NOMO-1 treated with dmso at 0.1 percent for 144 hours (cell line): ENCODE measurements at regions not wholly inside any gene's neighbourhood (a gene's known extent, or its start where the extent isn't known, plus 50 kb on each side); places are given as distances from the start of the nearest gene placed in this dataset.

Experiments used
- DNase-seq: peaks from one replicate; lab custom pipeline; 2025; ENCODE audit not compliant: unreplicated experiment; lab: John Stamatoyannopoulos, UW

GRCh38 chr7:25795824-25796235 lies 356.2 kb upstream of the NFE2L3 start:
- DNase-seq: no peak

DNA sequence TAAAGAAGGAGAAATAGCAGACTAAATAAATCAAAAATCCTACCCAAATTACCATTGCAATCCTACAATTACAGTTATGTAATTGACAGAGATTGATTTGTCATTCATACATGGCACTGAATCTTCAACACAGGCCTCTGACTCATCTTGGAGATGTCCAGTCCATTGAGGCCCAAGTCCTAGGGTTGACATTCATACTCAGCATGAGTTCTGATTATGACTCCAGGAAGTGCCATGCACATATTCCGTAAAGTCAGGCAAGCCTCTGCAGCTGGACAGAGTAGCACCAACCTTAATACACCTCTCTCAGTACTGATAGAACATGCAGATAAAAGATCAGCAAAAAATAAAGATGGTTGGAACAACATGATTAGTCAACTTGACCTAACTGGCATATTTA lies 353.7 kb upstream of the NFE2L3 start:
- no peak for DNase-seq

DNA sequence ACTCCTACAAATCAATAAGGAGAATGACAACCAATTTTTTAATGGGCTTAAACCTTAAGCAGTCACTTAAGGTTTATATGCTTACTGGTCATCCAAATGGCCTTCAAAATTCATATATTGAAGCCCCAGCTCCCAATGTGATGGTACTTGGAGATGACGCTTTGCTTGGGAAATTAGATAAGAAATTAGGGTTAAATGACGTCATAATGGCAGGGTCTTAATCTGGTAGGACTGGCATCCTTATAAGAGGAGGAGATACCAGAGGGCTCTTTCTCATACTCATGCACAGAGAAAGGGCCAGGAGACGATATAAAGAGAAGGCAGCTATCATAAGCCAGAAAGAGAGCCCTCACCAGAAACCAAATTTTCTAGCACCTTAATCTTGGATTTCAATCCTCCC lies 350.8 kb upstream of the NFE2L3 start:
- DNase-seq: no peak

DNA sequence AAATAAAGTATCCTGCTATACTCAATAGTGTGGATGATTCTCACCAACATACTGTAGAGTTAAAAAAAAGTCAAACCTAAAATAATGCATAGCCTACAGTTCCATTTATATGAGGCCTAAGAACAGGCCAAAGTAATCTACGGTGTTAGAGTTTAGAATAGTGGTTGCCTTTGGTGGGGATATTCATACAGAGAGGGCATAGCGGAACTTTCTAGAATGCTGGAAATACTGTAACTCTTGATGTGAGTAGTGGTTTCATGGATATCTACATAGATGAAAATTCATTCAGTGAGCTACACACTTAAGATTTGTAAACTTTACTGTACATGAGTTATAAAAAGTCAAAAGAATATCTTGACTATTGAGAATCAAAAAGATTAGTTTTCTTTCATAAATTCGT lies 349.9 kb upstream of the NFE2L3 start:
- DNase-seq: no peak

DNA sequence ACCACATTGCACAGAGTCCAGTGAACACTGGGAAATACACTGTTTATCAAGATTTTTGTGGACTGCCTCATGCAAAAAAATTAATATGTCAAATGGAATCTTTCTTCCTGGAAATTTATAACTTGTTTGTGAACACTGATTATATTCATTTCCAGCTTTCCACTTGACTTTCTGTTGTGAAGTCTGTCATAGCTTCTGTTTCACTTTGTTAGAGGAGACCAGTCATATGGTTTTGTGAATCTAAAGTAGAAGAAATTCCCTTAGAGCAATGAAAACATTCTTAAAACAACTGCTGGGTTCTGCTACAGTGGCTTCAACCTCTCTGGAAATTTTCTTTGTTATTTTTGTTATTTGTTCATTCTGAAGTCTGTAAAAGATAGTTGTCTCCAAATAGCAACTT lies 349.5 kb upstream of the NFE2L3 start:
- no peak for DNase-seq

DNA sequence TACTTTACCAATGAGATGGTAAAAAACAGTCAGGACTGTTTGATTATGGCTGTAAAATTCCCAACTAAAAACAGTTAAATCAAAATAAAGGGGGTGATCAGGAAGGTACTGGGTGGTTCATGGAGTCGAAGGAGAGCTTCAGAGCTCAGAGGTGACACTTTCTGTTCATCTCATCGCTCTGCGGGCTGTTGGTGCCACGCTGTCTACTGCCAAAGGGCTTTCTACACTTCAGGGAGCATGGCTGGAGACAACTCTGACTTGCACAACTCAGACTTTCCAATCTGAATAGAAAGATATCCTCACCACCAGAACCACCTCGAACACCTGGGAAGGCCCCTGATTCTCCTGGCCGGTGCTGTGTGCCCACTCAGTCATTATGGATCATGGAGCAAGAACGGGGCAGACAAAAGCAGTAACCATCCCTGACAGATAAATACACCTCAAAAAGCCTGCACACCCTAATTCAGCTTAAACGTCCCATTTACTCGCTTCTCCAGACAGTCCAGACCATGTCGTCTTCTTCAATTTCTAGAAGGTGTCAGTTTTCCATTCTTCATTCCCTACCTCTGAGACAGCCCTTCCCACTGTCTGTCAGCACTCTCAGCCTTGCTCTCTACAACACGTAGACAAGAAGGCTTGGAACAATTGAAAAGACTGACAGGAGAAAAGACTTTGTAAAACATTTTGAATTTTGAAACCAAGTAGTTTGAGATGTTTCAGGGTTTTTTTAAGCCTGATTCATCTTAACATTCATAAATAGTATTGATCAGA lies 348.7 kb upstream of the NFE2L3 start:
- no peak for DNase-seq

GRCh38 chr7:25804154-25804553 lies 347.8 kb upstream of the NFE2L3 start:
- no peak for DNase-seq

DNA sequence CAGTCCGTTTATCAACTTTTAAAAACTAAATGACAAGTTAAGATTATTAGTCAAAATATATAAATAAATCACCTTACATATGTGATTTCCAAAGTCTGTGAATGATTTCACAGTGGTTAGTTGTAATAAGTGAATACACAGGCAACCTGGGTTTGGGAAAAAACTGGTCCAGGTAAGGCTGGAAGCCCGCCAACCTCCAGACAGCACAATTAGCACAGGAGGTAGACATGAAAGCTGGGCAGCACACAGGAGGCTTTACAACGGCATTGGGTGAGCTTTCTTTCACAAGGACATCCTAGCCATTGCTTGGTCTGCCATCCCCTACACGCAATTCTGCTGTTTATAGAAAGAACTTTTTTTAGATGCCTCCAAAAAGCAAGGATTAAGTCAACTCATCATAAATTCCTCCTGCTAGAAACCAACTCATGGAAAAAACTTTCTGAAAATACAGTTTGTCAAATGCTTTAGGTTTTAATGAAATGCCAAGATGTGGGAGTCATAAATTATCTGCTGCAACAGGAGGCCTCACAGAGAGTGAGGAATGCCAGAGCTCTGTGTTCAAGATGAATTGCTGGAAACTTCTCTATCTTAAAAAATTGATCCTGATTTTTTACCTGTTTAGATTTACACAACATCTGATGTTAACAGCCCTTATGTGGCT lies 346.8 kb upstream of the NFE2L3 start:
- no peak for DNase-seq

DNA sequence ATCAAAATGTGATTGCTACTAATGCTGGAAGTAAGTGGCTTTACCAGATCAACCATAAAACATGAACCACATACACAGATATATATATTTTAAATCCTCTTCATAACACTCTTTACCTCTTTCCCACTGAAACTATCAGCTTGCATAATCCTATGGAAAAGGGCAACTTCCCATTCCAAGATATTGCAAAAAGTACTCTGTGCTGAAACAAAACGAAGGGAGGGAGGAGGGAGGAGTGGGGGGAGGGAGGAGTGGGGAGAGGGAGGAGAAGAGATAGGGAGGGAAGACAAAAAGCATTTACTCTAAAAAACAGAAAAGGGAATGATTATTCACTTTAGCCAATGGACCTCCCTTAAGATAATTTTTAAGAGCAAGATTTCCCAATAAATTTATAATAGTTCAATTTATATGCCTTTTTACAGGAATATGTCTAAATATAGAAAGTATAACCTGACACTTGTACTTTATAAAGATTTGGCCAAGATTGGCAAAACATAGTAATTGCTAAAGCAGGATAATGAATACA lies 344.8 kb upstream of the NFE2L3 start:
- no peak for DNase-seq

DNA sequence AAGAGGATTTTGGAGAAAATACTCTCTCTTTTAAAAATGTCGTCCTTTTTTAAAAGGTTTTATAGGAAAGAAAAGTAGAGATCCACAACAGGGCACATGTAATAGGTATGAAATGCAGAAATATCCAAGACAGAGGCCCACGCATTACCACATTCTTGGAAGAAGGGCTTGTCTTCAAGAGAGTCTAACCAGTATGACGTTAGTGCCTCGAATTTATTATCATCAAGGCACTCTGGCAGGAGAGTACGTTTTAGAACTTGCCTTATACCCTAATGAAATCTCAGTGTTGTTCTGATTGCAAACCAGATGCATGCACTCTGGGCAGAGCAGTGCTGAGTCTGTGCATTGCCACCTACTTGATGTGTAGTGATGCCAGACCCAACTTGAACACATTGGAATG lies 342.6 kb upstream of the NFE2L3 start:
- no peak for DNase-seq

GRCh38 chr7:25812086-25812850 lies 339.7 kb upstream of the NFE2L3 start:
- no peak for DNase-seq

GRCh38 chr7:25813381-25813780 lies 338.6 kb upstream of the NFE2L3 start:
- DNase-seq: no peak

DNA sequence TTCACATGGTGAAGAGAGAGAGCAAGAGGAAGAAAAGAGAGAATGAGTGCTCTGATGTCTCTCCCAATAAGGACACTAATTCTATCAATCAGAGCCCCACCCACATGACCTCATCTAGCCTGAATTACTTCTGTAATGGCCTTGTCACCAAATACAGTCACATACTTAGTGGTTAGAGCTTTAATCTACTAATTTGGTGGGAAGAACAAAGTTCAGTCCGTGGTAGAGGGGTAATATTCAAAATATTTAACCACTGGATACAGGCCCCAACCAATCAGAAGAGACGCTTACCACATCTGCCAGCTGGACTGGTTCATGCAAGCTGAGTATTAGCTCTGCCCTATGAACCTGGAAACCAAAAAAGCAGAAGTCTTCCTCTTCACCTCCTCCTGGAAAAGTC lies 336.3 kb upstream of the NFE2L3 start:
- DNase-seq: no peak

GRCh38 chr7:25820432-25821040 lies 331.5 kb upstream of the NFE2L3 start:
- no peak for DNase-seq

DNA sequence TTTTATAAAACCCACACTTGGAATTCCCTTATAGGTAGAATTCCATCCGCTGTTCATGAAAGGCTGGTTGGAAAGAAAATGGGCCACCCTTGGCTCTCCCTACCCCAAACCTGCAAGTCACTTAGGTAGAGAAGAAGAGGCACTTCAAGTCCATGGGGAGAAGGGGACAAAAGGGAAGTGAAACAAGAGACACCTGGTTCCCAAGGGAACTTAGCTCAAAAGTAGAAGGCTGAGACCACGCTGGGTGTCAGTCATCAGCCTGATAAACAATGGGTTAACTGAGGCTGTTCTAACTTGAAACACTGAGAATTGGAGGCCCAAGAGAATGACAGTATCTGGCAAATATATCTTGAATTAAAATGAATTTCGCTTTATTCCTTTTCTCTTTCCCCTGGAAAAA lies 330.8 kb upstream of the NFE2L3 start:
- no peak for DNase-seq

DNA sequence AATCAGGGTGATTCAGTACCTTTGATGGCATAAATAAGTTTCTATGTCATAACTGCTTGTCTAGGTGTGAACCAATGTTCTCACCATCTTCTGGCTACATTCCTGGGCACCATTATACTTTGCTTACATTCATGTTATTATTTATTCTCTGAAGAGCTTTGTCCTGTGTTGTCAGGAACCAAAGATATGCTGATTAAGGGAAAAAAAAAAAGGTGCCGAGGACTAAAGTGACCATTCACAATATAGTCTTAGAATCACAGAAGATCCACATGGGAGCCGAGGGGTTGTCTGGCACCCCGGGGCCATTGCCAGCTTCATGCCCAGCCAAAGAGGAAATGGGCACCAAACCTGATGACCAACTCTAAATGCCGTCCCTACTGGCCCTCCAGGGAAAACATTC lies 329.2 kb upstream of the NFE2L3 start:
- DNase-seq: no peak

GRCh38 chr7:25823571-25823970 lies 328.4 kb upstream of the NFE2L3 start:
- no peak for DNase-seq

- no peak for DNase-seq
Measured at GRCh38 chr7:25828468-25828867, 323.5 kb upstream of the NFE2L3 start.

- DNase-seq: no peak
Measured at GRCh38 chr7:25829663-25830062, 322.3 kb upstream of the NFE2L3 start.

- no peak for DNase-seq
Measured at GRCh38 chr7:25830215-25830614, 321.8 kb upstream of the NFE2L3 start.

DNA sequence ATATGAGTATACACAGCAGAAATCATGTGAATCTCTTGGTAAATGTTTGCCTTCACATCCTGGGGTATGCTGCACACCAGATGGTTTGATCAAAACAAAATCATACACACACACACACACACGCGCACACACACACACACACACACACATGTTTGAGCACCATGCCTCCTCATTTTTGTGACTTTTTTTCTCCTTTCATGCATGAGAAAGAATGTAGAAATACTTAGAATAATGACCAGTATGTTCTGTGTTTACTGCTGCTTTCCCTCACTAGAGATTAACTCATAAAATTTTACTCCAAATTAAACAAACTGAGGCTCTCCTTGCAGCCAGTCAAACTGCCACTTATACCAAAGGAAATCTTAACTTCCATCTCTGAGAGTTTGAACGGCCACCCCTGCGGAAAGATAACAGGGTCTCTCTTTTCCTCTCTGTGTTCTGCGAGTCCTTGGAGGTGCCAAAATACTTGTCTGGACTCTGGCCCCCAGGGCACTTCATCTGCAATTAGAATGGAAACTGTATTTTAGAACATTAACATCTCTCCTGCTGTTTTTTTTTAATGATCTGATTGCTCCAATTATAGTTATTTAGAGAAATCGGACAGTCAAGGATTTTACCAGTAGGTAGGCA lies 320.8 kb upstream of the NFE2L3 start:
- no peak for DNase-seq
